T-helper 9 cell (primary cell): ENCODE measurements at regions not wholly inside any gene's neighbourhood (a gene's known extent, or its start where the extent isn't known, plus 50 kb on each side); places are given as distances from the start of the nearest gene placed in this dataset.

Experiments used
- DNase-seq: peaks from one replicate; pipeline ENCODE4 v3.0.0-alpha.2; 2020

- DNase-seq = no peak
These were observed 1158.5 kb downstream of the CDH18 start for GRCh38 chr5:18829539-18829938.

- no peak for DNase-seq
These were observed 1137.8 kb downstream of the CDH18 start for GRCh38 chr5:18850216-18850615.

- no peak for DNase-seq
These were observed 1115.0 kb downstream of the CDH18 start for GRCh38 chr5:18872978-18873377.

- DNase-seq = no peak
These were observed 1111.4 kb downstream of the CDH18 start for GRCh38 chr5:18876565-18876964.

- no peak for DNase-seq
These were observed 1106.4 kb downstream of the CDH18 start for GRCh38 chr5:18881615-18882014.

- DNase-seq = no peak
These were observed 1105.8 kb downstream of the CDH18 start for GRCh38 chr5:18882154-18882553.

- DNase-seq = no peak
These were observed 1099.2 kb downstream of the CDH18 start for GRCh38 chr5:18888821-18889220.

GRCh38 chr5:18900644-18901043 is 1087.4 kb downstream of the CDH18 start:
- no peak for DNase-seq

GRCh38 chr5:18920966-18921365 is 1067.0 kb downstream of the CDH18 start:
- DNase-seq = no peak

GRCh38 chr5:18932081-18932480 is 1055.9 kb downstream of the CDH18 start:
- no peak for DNase-seq

GRCh38 chr5:18944771-18945170 is 1043.2 kb downstream of the CDH18 start:
- no peak for DNase-seq

GRCh38 chr5:18954239-18954638 is 1033.8 kb downstream of the CDH18 start:
- DNase-seq = no peak

GRCh38 chr5:18959535-18959934 is 1028.5 kb downstream of the CDH18 start:
- DNase-seq = no peak

- DNase-seq = no peak
These were observed 1026.8 kb downstream of the CDH18 start for GRCh38 chr5:18961234-18961633.

GRCh38 chr5:18965893-18966292 is 1022.1 kb downstream of the CDH18 start:
- DNase-seq = no peak

GRCh38 chr5:18967637-18968036 is 1020.4 kb downstream of the CDH18 start:
- DNase-seq = no peak

GRCh38 chr5:18968966-18969365 is 1019.0 kb downstream of the CDH18 start:
- no peak for DNase-seq

GRCh38 chr5:18970000-18970399 is 1018.0 kb downstream of the CDH18 start:
- no peak for DNase-seq

- DNase-seq = no peak
These were observed 1015.8 kb downstream of the CDH18 start for GRCh38 chr5:18972177-18972576.

- DNase-seq = no peak
These were observed 1012.4 kb downstream of the CDH18 start for GRCh38 chr5:18975624-18976023.

GRCh38 chr5:18977880-18978279 is 1010.1 kb downstream of the CDH18 start:
- DNase-seq = no peak

GRCh38 chr5:18984559-18985080 is 1003.4 kb downstream of the CDH18 start:
- no peak for DNase-seq

GRCh38 chr5:18985171-18985758 is 1002.7 kb downstream of the CDH18 start:
- no peak for DNase-seq

- DNase-seq = no peak
These were observed 1000.9 kb downstream of the CDH18 start for GRCh38 chr5:18987101-18987500.

- DNase-seq = no peak
These were observed 997.1 kb downstream of the CDH18 start for GRCh38 chr5:18990852-18991251.
